ENCODE measurements at regions not wholly inside any gene's neighbourhood (a gene's known extent, or its start where the extent isn't known, plus 50 kb on each side); places are given as distances from the start of the nearest gene placed in this dataset.

GRCh38 chr3:152202976-152203626 is 65.6 kb upstream of the MBNL1 start:
- peaks cover 75% of the 10 kb centered on the region for H3K79me2 ChIP-seq (ENCODE audit: control insufficient read depth, insufficient read depth, low read length)
- H3K27me3 Mint-ChIP-seq: no peaks in the 10 kb centered on the region
- H3K27ac ChIP-seq (ENCODE audit: low read length in 2 of 2): peak overlapping the region; percentile 66 to 92
- WGBS (ENCODE audit: insufficient coverage): no CpG with 5 or more reads among the region's 3 CpGs
- H3K4me3 Mint-ChIP-seq: peak overlapping the region; percentile 90
- TF ChIP-seq EZH2 (IDR thresholded peaks at IDR 0.05; ENCODE audit: borderline replicate concordance, insufficient read depth, low read depth, low read length, poor library complexity, severe bottlenecking) (no peak), CTCF (IDR thresholded peaks at IDR 0.05) (no peak)
- ChIA-PET CTCF (interaction anchor here (1.0 to 3.7 kb wide), 7 partner anchors 9 to 65 kb away, joined by 4 to 29 read pairs (median 6); partner anchors contain the start of gene MBNL1), POLR2A (interaction anchor here (0.8 to 3.7 kb wide), 5 partner anchors 9 to 65 kb away, joined by 3 to 44 read pairs (median 6); partner anchors contain the start of gene MBNL1)
- DNase-seq: no peak
- H4K20me1 ChIP-seq (ENCODE audit: control insufficient read depth, insufficient read depth, low read length, poor library complexity, severe bottlenecking): no peaks in the 10 kb centered on the region
- H2AFZ ChIP-seq (ENCODE audit: insufficient read depth, low read depth, low read length, poor library complexity, severe bottlenecking): peak overlapping the region; percentile 59
- H3K9ac ChIP-seq (ENCODE audit: low read length): peak overlapping the region; percentile 85
- H3K4me1 ChIP-seq (ENCODE audit: control insufficient read depth in 2 of 2, insufficient read depth in 2 of 2, low read length in 2 of 2): peaks cover 36 to 60% of the 10 kb centered on the region in 2 donors
- H3K4me2 ChIP-seq (replicated peaks; ENCODE audit: low read depth, low read length, poor library complexity, severe bottlenecking): peak overlapping the region; percentile 77
- peak overlapping the region; percentile 95 for H3K27ac Mint-ChIP-seq
- peak overlapping the region; percentile 66 to 97 (median 72) for H3K4me3 ChIP-seq (ENCODE audit: control extremely low read depth in 1 of 5, extremely low read depth in 1 of 5, insufficient read depth in 1 of 5, low read depth in 2 of 5, low read length in 4 of 5)
- intact Hi-C loops (cut with micrococcal nuclease): loop anchor here (5.0 kb wide), 1 partner anchor 1441 kb away; the partner anchor contains the start of gene SIAH2
- peaks cover 64% of the 10 kb centered on the region for H3K4me1 Mint-ChIP-seq
- H3K27me3 ChIP-seq (replicated peaks in 1 of 4; ENCODE audit: control extremely low read depth in 1 of 4, control insufficient read depth in 3 of 4, insufficient read depth in 4 of 4, low read length in 3 of 4): no peaks in the 10 kb centered on the region
- ATAC-seq (ENCODE audit: low read depth): no peak
- no peaks in the 10 kb centered on the region for H3K9me3 Mint-ChIP-seq (ENCODE audit: insufficient read depth)
- no peaks in the 10 kb centered on the region for H3K36me3 ChIP-seq (replicated peaks in 1 of 2; ENCODE audit: control extremely low read depth in 1 of 2, control insufficient read depth in 1 of 2, extremely low read depth in 1 of 2, insufficient read depth in 2 of 2, low read length in 1 of 2)
- H3K9me3 ChIP-seq (ENCODE audit: control extremely low read depth in 1 of 3, control insufficient read depth in 2 of 3, insufficient read depth in 1 of 3, low read length in 2 of 3): peaks cover 0 to 4% (median 2%) of the 10 kb centered on the region in 3 donors

GRCh38 chr3:152203652-152204051 is 65.1 kb upstream of the MBNL1 start:
- Mint-ChIP-seq H3K4me1 (peaks cover 58% of the 10 kb centered on the region), H3K4me3 (peak overlapping the region; percentile 90), H3K27ac (peak overlapping the region; percentile 95), H3K27me3 (no peaks in the 10 kb centered on the region), H3K9me3 (ENCODE audit: insufficient read depth) (no peaks in the 10 kb centered on the region)
- DNase-seq (no peak), ATAC-seq (ENCODE audit: low read depth) (no peak)
- Histone ChIP-seq H3K9me3 (ENCODE audit: control extremely low read depth in 1 of 3, control insufficient read depth in 2 of 3, insufficient read depth in 1 of 3, low read length in 2 of 3) (peaks cover under 1 to 8% (median 7%) of the 10 kb centered on the region in 3 donors), H4K20me1 (ENCODE audit: control insufficient read depth, insufficient read depth, low read length, poor library complexity, severe bottlenecking) (no peaks in the 10 kb centered on the region), H3K36me3 (replicated peaks in 1 of 2; ENCODE audit: control extremely low read depth in 1 of 2, control insufficient read depth in 1 of 2, extremely low read depth in 1 of 2, insufficient read depth in 2 of 2, low read length in 1 of 2) (no peaks in the 10 kb centered on the region), H2AFZ (ENCODE audit: insufficient read depth, low read depth, low read length, poor library complexity, severe bottlenecking) (peak overlapping the region; percentile 59), H3K27me3 (replicated peaks in 1 of 4; ENCODE audit: control extremely low read depth in 1 of 4, control insufficient read depth in 3 of 4, insufficient read depth in 4 of 4, low read length in 3 of 4) (no peaks in the 10 kb centered on the region), H3K9ac (ENCODE audit: low read length) (peak overlapping the region; percentile 85), H3K4me3 (ENCODE audit: control extremely low read depth in 1 of 5, extremely low read depth in 1 of 5, insufficient read depth in 1 of 5, low read depth in 2 of 5, low read length in 4 of 5) (peak overlapping the region; percentile 66 to 97 (median 72)), H3K4me1 (ENCODE audit: control insufficient read depth in 2 of 2, insufficient read depth in 2 of 2, low read length in 2 of 2) (peaks cover 32 to 54% of the 10 kb centered on the region in 2 donors), H3K27ac (ENCODE audit: low read length in 2 of 2) (peak overlapping the region; percentile 66 to 92), H3K4me2 (replicated peaks; ENCODE audit: low read depth, low read length, poor library complexity, severe bottlenecking) (peak overlapping the region; percentile 77), H3K79me2 (ENCODE audit: control insufficient read depth, insufficient read depth, low read length) (peaks cover 70% of the 10 kb centered on the region)
- no CpG with 5 or more reads among the region's 1 CpG for WGBS (ENCODE audit: insufficient coverage)
- ChIA-PET POLR2A (interaction anchor here (0.6 to 3.7 kb wide), 5 partner anchors 10 to 109 kb away, joined by 3 to 44 read pairs (median 6); partner anchors contain the start of gene MBNL1), CTCF (interaction anchor here (0.7 to 3.7 kb wide), 9 partner anchors 8 to 240 kb away, joined by 3 to 29 read pairs (median 6); partner anchors contain the start of gene MBNL1)
- no peak for TF ChIP-seq EZH2 (IDR thresholded peaks at IDR 0.05; ENCODE audit: borderline replicate concordance, insufficient read depth, low read depth, low read length, poor library complexity, severe bottlenecking)
- TF ChIP-seq CTCF (IDR thresholded peaks at IDR 0.05): no peak
- intact Hi-C loops (cut with micrococcal nuclease): loop anchor here (2.0 to 5.0 kb wide), 2 partner anchors 15 to 1441 kb away; partner anchors contain the start of gene SIAH2

All from B cell (primary cell).